ENCODE measurements at regions not wholly inside any gene's neighbourhood (a gene's known extent, or its start where the extent isn't known, plus 50 kb on each side); places are given as distances from the start of the nearest gene placed in this dataset.

DNA sequence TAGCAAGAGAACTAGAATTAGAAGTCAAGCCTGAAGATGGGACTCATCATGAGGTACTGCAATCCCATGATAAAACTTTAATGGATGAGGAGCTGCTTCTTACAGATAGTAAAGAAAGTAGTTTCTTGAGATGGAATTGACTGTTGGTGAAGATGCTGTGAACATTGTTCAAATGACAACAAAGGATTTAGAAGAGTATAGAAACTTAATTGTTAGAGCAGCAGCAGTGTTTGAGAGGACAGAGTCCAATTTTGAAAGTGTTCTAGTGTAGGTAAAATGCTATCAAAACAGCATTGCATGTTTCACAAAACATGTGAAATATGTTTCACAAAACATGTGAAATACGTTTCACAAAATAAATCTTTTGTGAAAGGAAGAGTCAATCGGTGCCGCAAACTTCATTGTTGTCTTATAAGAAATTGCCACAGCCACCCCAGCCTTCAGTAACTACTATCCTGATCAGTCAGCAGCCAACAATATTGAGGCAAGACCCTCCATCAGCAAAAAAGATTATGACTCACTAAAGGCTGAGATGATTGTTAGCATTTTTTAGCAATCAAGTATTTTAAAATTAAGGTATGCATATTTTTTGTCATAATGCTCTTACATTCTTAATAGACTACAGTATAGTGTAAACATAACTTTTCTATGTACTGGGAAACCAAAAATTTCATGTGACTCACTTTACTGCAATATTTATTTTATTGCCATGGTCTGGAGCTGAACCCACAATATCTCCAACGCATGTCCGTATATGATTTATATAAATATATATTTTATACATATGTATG, 173.4 kb upstream of the BMP4 start:
- DNase-seq: no peak

DNA sequence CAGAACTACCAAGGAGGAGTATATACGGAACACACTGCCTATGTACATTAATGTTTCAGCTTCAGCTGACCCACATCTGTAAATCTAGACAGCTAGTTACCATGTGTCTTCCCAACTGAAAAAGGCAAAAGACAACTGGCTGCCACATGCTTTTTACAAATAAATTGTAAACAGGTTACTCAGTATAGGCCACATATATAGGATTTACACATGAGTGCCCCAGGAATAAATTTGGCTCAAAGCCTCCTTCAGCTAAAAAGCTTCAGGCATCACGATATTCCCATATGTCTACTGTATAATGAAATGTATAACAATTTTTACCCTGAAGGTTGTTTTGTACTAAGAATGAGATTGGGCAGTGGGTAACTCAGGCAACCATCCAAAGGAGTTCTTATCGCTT, 175.9 kb upstream of the BMP4 start:
- DNase-seq: no peak

GRCh38 chr14:54133896-54134295, 177.3 kb upstream of the BMP4 start:
- no peak for DNase-seq

GRCh38 chr14:54135804-54136280, 179.2 kb upstream of the BMP4 start:
- DNase-seq: no peak

DNA sequence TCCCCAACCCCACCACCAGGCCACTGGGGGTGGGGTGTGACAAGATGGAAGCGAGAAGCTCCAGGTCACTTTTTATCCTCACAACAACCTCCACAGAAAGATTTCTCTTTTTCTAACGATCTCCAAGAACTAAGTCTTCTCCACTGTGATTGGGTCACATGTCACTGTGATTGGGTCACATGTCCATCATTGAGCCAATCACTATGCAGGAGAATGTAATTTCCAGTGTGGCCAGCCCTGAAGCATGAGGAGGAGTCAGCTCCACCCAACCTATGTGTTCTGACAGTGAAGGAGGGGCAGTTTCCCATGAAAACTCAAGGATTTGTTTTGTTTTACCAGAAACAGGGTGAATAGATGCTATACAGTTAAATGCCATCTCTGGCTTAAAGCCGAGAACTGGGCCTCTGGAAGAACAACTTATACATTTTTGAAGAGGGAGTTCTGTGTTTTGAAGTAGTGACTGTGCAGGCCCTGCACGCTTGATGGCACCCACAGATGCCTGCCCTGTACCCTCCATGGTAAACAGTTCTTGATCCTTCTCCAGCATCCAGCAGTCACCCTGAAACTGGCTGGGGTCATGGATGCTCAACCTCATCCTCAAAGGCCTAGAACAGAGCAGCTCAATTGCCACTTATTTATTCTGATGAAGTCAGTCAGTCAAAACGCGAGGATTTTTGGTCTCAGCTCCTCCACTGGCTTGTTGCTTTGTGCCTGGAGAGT, 180.4 kb upstream of the BMP4 start:
- DNase-seq: no peak

DNA sequence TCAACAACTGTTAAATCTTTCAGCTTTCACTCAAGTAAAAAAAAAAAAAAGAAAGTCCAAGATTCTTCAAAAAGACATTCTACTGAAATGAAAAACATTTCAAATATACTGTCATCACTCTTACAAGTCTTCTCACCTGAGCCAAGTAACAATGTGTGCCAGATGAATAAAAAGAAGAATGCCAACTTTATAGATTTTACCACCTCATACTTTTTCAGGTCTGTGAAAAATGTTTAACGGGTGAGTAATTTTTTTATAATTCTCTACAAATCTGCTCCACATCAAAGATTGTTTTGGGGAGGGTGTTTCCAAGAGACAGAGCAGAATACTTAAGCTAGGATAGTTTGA, 181.0 kb upstream of the BMP4 start:
- DNase-seq: no peak

DNA sequence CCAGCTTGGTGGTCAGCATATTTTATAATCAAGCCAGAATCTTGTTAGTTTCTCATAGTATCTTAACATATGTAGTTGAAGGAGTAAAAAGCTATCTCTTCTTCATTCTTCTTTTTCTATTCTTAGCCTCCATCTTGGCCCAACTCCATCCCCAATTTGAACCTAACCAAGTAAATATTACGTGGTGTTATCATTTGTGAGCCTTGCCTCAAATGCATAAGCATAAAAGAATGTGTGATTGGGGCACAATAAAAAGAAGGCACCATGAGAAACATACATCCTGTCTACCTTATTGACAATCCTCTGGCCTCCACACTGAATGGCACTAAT, 181.4 kb upstream of the BMP4 start:
- no peak for DNase-seq

- DNase-seq: no peak
These were observed 181.9 kb upstream of the BMP4 start for GRCh38 chr14:54138354-54139038.

- no peak for DNase-seq
These were observed 183.9 kb upstream of the BMP4 start for GRCh38 chr14:54140551-54140950.

- no peak for DNase-seq
These were observed 190.0 kb upstream of the BMP4 start for GRCh38 chr14:54146601-54147000.

DNA sequence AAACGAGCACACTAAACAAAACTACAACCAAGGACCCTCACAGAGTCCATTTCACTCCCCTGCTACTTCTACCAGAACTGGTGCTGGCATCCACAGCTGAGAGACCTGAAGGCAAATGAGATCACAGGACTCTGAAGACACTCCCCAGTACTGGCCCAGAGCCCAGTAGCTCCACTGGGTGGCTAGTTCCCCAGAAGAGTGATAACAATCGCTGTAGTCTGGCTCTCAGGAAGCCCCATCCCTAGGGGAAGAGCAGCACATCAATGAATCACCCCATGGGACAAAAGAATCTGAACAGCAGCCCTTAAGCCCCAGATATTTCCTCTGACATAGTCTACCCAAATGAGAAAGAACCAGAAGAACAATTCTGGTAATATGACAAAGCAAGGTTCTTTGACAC, 190.7 kb upstream of the BMP4 start:
- no peak for DNase-seq

DNA sequence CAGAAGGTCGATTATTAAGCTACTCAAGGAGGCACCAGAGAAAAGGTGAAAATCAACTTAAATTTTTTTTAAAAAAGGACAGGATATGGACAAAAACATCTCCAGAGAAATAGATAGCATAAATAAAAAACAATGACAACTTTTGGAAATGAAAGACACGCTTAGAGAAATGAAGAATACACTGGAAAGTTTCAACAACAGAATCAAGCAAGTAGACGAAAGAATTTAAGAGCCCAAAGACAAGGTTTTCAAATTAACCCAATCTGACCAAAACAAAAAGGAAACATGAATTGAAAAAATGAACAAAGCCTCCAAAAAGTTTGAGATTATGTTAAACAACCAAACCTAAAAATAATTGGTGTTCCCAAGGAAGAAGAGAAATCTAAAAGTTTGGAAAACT, 191.1 kb upstream of the BMP4 start:
- DNase-seq: no peak

- DNase-seq: no peak
These were observed 191.6 kb upstream of the BMP4 start for GRCh38 chr14:54148251-54148650.

- DNase-seq: no peak
These were observed 195.7 kb upstream of the BMP4 start for GRCh38 chr14:54152351-54152750.

DNA sequence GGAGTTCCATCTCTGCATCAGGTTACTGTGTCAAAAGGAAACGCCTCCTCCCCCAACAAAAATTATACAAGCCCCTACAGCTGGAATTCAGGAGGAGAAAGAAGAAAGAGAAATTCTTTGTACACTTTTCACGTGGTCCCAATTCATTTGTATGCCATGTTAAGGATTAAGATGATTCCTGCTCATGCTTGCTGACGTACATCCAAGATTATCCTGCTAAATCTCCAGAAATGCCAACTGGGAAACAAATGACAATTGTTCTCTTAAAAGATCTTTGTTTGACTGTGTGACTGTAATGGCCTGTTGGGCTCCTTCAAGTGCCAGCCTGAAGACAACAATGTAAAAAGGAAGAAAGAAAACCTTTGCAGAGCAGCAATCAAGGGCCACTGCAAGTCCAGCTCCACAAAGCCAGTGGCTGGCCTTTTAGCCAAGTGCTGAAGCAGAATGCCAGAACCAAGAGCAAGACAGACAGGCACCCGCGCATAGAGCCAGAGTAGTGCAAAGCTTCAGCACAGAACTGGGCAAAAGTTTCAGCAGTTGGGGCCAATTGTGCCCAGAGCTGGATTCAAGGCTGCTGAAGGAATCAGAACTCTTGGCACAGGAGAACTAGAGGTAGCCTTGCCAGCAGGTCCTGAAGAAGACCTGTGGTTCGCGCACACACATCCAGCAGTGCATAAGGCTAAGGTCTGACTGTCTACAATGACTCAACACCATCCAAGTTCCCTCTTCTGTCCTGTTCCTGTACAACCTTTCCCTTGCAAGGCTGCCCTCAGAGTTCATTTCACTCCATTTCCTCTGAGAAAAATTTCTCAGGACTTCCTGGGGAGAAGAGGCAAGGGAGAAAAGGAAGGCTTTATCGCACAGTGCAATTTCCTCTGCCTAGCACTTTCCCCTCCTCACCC, 209.7 kb upstream of the BMP4 start:
- DNase-seq: no peak

- no peak for DNase-seq
These were observed 211.9 kb upstream of the BMP4 start for GRCh38 chr14:54168489-54168888.

GRCh38 chr14:54169254-54169924, 212.8 kb upstream of the BMP4 start:
- no peak for DNase-seq

- DNase-seq: no peak
These were observed 213.7 kb upstream of the BMP4 start for GRCh38 chr14:54170301-54170700.

DNA sequence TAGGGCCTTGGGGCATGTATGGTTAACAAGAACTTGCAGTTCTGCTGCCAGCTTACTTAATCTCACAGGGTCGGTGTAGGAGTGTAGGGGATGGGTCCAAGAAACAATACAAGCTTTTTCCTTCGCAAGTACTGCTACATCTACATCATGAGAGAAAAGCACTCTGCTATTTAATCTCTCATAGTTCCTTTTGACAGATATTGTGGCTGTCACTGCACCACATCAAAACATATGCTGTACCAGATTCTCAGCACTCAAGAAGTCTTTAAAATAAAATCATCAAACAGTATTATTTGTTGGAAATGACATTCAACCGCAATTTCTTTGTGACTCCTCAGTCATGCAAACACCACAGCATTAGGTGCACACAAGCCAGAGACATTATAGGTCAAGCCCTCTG, 215.5 kb upstream of the BMP4 start:
- DNase-seq: no peak

DNA sequence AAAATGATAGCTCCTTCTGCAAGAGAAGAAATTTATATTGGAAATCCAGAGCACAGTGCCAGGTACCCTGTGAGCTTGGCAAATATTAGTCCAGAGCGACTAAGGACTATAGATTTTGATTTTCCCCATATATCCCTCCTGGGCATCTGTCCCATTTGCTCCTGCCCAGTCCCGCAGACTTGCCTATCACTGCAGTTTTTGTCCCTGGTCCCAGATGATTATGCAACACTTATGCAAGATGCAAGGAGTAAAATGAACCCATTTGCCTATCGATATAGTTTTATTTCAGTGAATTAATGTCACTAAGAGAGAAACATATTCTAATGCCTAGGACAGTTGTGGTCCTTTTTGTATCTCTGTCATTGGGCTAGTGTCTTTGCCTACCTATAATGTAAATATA, 215.9 kb upstream of the BMP4 start:
- no peak for DNase-seq

DNA sequence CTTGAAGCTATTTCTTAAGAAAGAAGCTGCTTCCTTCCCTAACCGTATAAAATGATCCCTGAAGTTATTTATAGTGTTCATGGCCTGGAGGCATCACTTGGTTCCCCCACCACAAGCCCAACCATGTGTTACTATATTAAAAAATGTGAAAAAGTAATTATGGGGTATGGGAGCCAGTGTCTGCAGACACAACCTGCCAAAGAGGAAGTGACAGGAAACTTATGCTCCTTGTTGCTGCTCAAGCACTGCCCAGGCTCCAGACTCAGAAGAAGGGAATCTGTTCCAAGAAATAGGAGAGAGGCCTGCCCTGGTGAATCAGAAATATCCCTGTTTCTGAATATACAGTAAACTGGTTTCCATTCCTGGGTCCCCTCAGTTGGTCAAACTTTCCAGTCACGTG, 217.2 kb upstream of the BMP4 start:
- no peak for DNase-seq

GRCh38 chr14:54174457-54174856, 217.8 kb upstream of the BMP4 start:
- no peak for DNase-seq
